Loucy (cell line): ENCODE measurements at regions not wholly inside any gene's neighbourhood (a gene's known extent, or its start where the extent isn't known, plus 50 kb on each side); places are given as distances from the start of the nearest gene placed in this dataset.

ENCODE experiments used
- H2AFZ ChIP-seq: fragments of 200-600 bp; sonication (generic); 2 replicates; pipeline ENCODE4 v1.6.0; 2016; ENCODE audit warnings: antibody characterized with exemption, mild to moderate bottlenecking, low read length, moderate library complexity
- H3F3A ChIP-seq: fragments of 200-600 bp; 2 replicates; pipeline ENCODE4 v1.6.0; 2016; ENCODE audit warnings: antibody characterized with exemption, low read depth, mild to moderate bottlenecking
- H3K27me3 ChIP-seq: fragments of 200-600 bp; sonication (generic); 2 replicates; pipeline ENCODE4 v1.6.1; 2014; ENCODE audit warnings: low read length, mild to moderate bottlenecking; ENCODE audit not compliant: insufficient read depth, poor library complexity, severe bottlenecking
- H3K36me3 ChIP-seq: fragments of 200-600 bp; sonication (generic); 2 replicates; pipeline ENCODE4 v1.6.1; 2016; ENCODE audit warnings: low read length; ENCODE audit not compliant: insufficient read depth
- H3K4me1 ChIP-seq: fragments of 200-600 bp; sonication (generic); 2 replicates; pipeline ENCODE4 v1.5.1; 2014; ENCODE audit warnings: low read length, mild to moderate bottlenecking; ENCODE audit not compliant: insufficient read depth, poor library complexity, severe bottlenecking
- H3K4me2 ChIP-seq: fragments of 200-600 bp; sonication (generic); 2 replicates; pipeline ENCODE4 v1.6.0; 2014; ENCODE audit warnings: antibody characterized with exemption, low read length, low read depth, mild to moderate bottlenecking; ENCODE audit not compliant: poor library complexity, severe bottlenecking
- H3K4me3 ChIP-seq: fragments of 200-600 bp; sonication (generic); 2 replicates; pipeline ENCODE4 v1.5.1; 2014; ENCODE audit warnings: low read length, mild to moderate bottlenecking, mixed read lengths; ENCODE audit not compliant: poor library complexity, severe bottlenecking
- H3K79me2 ChIP-seq: fragments of 200-600 bp; sonication (generic); 2 replicates; pipeline ENCODE4 v1.6.1; 2014; ENCODE audit warnings: low read length; ENCODE audit not compliant: insufficient read depth
- H3K9ac ChIP-seq: fragments of 200-600 bp; sonication (generic); 2 replicates; pipeline ENCODE4 v1.6.0; 2014; ENCODE audit warnings: mild to moderate bottlenecking, low read depth, low read length, moderate library complexity; ENCODE audit not compliant: poor library complexity, severe bottlenecking
- H3K9me2 ChIP-seq: fragments of 200-600 bp; sonication (generic); replicated peaks from 2 replicates; pipeline ENCODE4 v1.6.1; 2016; ENCODE audit warnings: low read depth, low read length, mixed read lengths
- H3K9me3 ChIP-seq: fragments of 200-600 bp; sonication (generic); 2 replicates; pipeline ENCODE4 v1.6.1; 2014; ENCODE audit warnings: mild to moderate bottlenecking, antibody characterized with exemption, low read length, low read depth; ENCODE audit not compliant: insufficient read depth
- H4K20me1 ChIP-seq: fragments of 200-600 bp; sonication (generic); 2 replicates; pipeline ENCODE4 v1.6.0; 2014; ENCODE audit warnings: antibody characterized with exemption, low read length, mild to moderate bottlenecking; ENCODE audit not compliant: insufficient read depth, poor library complexity, severe bottlenecking
- CTCF ChIP-seq: fragments of 200-600 bp; sonication (generic); conservative IDR thresholded peaks from 2 replicates; pipeline ENCODE4 v1.5.1; 2014; ENCODE audit warnings: mild to moderate bottlenecking, antibody characterized with exemption, low read length
- EZH2phosphoT487 ChIP-seq: fragments of 200-600 bp; IDR thresholded peaks from 2 replicates; pipeline ENCODE4 v1.6.1; 2018; ENCODE audit warnings: antibody characterized with exemption, mild to moderate bottlenecking, moderate library complexity, borderline replicate concordance

DNA sequence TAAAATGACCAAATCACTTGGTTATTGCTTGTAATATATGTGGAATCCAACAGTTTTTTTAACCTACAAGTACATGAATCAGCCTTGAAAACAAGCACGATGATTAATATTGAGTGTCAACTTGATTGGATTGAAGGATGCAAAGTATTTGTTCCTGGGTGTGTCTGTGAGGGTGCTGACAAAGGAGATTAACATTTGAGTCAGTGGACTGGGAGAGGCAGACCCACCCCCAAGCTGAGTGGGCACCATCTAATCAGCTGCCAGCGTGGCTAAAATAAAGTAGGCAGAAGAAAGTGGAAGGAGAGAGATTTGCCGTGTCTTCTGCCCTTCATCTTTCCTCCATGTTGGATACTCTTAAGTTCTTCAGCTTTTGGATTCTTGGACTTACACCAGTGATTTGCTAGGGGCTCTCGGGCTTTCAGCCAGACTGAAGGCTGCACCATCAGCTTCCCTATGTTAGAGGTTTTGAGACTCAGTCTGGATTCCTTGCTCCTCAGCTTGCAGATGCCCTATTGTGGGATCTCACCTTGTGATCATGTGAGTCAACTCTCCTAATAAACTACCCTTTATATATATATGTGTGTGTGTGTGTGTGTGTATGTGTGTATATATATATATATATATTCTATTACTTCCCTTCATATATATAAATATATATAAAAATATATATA, 118.4 kb upstream of the WDR11 start:
- H3K4me3 ChIP-seq = no peak overlapping the region
- H2AFZ ChIP-seq = peak overlapping the region; percentile 51; the same call in 1 of the 2 replicates
- no peaks in the 10 kb centered on the region for H3K79me2 ChIP-seq
- TF ChIP-seq EZH2phosphoT487 = no peak
- TF ChIP-seq CTCF = no peak
- H3K4me2 ChIP-seq = no peak overlapping the region
- H3K4me1 ChIP-seq = peaks cover 20% of the 10 kb centered on the region
- no peak overlapping the region for H3K9ac ChIP-seq
- 0 out of 2 replicates have a peak, but pooled peaks cover 5% of the 10 kb centered on the region for H3F3A ChIP-seq
- no peaks in the 10 kb centered on the region for H3K27me3 ChIP-seq
- no peaks in the 10 kb centered on the region for H4K20me1 ChIP-seq
- H3K9me2 ChIP-seq = no peaks in the 10 kb centered on the region
- no peaks in the 10 kb centered on the region for H3K36me3 ChIP-seq
- H3K9me3 ChIP-seq = no peaks in the 10 kb centered on the region

GRCh38 chr10:120734483-120735078, 116.6 kb upstream of the WDR11 start:
- Histone ChIP-seq H2AFZ (no peak overlapping the region), H3K4me3 (no peak overlapping the region), H3K9me2 (no peaks in the 10 kb centered on the region), H3K4me2 (no peak overlapping the region), H3K9ac (no peak overlapping the region), H3K36me3 (no peaks in the 10 kb centered on the region), H3K27me3 (no peaks in the 10 kb centered on the region), H3K9me3 (no peaks in the 10 kb centered on the region), H4K20me1 (no peaks in the 10 kb centered on the region), H3K79me2 (no peaks in the 10 kb centered on the region), H3K4me1 (peaks cover 12% of the 10 kb centered on the region), H3F3A (no peaks in the 10 kb centered on the region)
- TF ChIP-seq CTCF = no peak
- no peak for TF ChIP-seq EZH2phosphoT487

GRCh38 chr10:120735315-120735714, 115.8 kb upstream of the WDR11 start:
- Histone ChIP-seq H3K4me3 (no peak overlapping the region), H3K9me3 (no peaks in the 10 kb centered on the region), H3K9ac (no peak overlapping the region), H3K36me3 (no peaks in the 10 kb centered on the region), H4K20me1 (no peaks in the 10 kb centered on the region), H3K79me2 (no peaks in the 10 kb centered on the region), H3K4me1 (peaks cover 9% of the 10 kb centered on the region), H3F3A (no peaks in the 10 kb centered on the region), H3K27me3 (no peaks in the 10 kb centered on the region), H3K4me2 (no peak overlapping the region), H3K9me2 (no peaks in the 10 kb centered on the region), H2AFZ (no peak overlapping the region)
- no peak for TF ChIP-seq CTCF
- no peak for TF ChIP-seq EZH2phosphoT487
